T follicular helper cell (primary cell): ENCODE measurements at regions not wholly inside any gene's neighbourhood (a gene's known extent, or its start where the extent isn't known, plus 50 kb on each side); places are given as distances from the start of the nearest gene placed in this dataset.

ENCODE experiments used
- DNase-seq: peaks from one replicate; pipeline ENCODE4 v3.0.0-alpha.2; 2020; ENCODE audit warnings: low read depth

GRCh38 chr5:165920655-165921054 lies 2370.8 kb upstream of the WWC1 start:
- DNase-seq, result no peak

- DNase-seq, result no peak
Observed at GRCh38 chr5:165928971-165929370, 2362.5 kb upstream of the WWC1 start.

DNA sequence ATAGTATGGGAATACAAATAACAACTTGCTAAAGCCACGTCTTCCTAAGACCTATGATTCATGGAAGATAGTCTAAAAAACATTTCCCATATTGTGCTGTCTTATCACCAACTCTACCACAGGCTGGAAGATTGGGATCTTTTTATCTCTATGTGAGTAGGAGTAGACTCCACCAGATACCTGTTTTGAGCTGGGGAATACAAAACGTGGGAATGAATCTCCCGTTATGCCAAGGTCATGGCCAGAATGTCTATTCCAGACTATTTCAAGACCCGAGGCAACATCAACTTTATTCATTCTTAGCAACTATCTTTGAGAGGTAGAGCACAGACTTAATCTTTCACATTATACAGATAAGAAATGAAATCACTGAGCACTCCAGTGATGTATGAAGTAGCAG lies 2350.9 kb upstream of the WWC1 start:
- DNase-seq, result no peak

- no peak for DNase-seq
Observed at GRCh38 chr5:165956854-165957253, 2334.6 kb upstream of the WWC1 start.

- DNase-seq, result no peak
Observed at GRCh38 chr5:165981671-165982070, 2309.8 kb upstream of the WWC1 start.

DNA sequence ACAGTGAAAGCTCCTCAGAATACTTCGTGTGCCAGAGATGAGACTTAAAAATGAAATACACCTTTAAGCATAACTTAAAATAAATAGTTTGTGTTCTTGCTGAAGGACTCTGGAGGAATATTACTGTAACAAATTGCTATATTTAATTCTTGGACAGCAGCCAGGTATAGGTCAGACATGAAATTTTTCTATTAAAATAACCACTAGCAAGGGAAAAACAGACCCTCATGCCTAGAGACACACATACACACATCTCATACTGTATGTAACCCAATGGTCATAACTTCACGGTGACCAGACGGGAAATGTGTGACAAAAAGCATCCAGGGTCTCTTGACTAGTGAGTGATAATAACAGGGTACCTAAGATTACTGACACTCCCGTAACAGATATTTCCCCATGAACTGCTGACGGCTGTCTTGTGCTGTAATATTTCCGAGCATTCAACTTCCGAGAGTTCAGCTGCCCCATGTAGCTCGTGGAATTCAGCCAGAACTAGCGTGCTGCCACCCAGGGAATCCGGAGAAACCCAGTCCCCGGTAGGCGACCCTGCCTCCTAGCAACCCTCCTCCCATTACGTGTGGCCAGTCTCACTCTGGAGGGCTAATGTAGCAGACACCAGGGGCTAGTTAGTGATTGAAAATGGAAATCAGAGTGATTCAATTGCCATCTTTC lies 2295.1 kb upstream of the WWC1 start:
- no peak for DNase-seq

GRCh38 chr5:165999693-166000320 lies 2291.6 kb upstream of the WWC1 start:
- DNase-seq, result no peak

GRCh38 chr5:166004006-166004405 lies 2287.4 kb upstream of the WWC1 start:
- DNase-seq, result no peak

DNA sequence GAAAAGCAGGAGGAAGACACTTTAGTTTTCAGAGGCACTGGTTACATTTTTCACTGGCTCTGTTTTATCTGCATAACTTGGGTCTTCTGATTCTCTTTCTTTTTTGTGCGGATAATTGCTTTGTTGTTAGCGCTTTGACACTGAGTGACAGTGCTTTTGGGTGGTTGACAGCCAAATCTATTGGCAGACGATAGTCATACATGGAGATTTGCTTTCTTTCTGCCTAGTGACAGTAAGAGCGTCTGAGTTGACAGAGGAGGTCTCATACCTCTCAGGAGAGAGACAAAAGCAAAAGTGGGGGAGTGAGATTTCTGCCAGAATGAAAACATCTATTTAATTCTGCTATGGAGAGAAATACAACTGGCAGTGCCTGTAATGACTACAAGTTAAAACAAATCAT lies 2278.0 kb upstream of the WWC1 start:
- DNase-seq, result no peak

DNA sequence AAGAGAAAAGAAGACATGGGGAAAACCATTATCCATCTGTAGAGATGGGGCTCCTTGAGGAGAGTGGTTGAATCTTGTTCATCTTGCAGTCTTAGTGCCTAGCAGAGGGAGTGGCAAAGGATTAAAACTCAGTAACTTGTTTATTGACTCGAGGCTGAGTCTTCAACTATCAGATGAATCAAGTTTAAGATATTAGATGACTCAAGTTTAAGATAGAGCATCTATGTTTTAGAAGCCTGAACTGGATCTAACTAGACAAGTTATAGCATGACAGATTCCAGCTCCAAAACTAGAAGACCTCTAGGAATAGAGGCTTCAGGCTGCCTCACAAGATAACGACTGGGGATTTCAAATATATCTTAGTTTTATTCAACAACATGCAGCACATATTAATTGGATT lies 2277.2 kb upstream of the WWC1 start:
- DNase-seq, result no peak

GRCh38 chr5:166018716-166019115 lies 2272.7 kb upstream of the WWC1 start:
- DNase-seq, result no peak

GRCh38 chr5:166022065-166022464 lies 2269.4 kb upstream of the WWC1 start:
- no peak for DNase-seq

DNA sequence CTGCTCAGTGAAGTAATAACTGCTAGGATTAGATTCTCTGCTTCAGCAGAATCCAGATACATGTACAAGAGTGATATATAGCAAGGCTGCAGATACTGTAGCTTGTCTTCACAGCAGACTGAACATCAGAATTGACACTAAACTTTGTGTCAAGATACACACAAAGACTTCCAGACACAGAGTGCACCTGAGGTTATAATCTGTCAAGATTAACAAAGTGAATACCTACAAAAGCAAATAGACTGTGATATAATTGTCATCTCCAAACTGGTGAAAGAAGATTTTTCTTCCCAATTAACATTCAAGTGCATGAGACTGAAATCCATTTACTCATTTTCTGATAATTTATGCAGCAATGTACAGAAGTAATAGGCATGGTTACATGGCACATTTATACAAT lies 2266.5 kb upstream of the WWC1 start:
- no peak for DNase-seq

DNA sequence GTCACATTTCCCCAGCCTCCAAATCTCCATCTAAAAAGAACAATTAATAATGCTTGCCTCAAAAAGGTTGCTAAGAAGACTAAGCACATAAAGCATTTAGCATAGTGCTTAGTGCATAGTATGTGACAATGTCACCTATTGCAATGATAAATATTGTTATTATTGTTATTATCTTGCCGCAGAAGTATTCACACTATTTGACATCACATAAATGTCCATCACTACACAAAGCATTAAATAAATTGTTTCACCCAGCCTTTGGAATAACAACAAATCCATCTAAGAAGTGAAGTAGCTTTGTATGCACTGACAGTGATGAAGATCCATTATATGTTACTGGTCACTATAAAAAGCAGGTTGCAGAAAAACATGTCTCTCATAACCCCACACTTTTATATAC lies 2263.9 kb upstream of the WWC1 start:
- DNase-seq, result no peak

DNA sequence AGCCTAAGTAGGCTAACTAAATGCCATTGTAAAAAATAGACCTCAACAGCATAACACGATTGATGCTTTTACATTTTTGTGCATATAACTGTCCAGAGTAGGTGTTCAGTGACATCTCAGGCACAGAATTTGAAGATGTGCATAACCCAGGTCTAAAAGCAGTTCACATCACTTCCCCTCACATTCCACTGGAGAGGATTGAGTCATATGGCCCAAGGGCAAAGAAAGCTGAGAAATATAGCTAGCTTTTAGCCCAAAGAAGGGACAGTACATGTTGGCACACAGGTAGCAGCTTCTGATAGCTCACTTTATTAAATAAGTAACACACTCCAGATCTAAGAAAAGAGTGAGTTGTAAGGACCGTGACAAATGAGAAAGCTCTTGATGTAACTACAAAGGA lies 2259.5 kb upstream of the WWC1 start:
- DNase-seq, result no peak

DNA sequence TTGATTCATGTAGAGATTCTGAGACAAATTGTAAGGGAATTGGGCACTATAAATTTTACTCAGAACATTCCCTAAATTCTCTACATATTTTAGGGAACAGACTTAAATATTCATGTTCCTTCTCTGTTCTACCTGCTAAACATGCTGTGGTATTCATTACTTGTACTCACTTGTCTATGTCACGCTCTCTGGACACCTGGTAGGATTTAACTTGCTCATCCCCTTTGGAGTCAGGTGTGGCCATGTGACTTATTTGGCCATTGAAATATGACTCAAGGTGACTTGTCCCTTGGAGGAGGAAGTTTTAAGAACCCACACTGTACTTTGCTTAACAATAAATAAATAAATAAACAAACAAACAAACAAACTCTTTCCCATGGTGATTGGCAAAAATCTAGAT lies 2258.8 kb upstream of the WWC1 start:
- no peak for DNase-seq

DNA sequence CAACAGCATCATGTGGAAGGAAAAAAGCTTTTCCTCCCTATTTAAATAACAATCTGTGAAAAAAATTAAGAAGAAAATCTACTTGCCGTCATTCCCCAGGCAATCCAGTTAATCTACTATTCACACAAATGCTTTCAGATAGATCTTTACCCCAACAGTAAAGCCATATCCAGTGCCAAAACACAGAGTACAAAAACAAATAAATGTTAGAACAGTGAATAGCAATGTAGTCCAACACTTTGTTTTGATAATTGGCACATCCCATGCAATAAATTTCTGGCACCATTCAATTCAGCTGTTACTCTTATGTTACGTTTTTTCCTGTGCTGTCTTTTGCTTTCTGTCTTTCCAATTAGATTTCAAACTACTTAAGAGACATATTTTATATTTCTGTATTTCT lies 2245.5 kb upstream of the WWC1 start:
- DNase-seq, result no peak

GRCh38 chr5:166046956-166047355 lies 2244.5 kb upstream of the WWC1 start:
- no peak for DNase-seq

GRCh38 chr5:166050531-166050930 lies 2240.9 kb upstream of the WWC1 start:
- no peak for DNase-seq

DNA sequence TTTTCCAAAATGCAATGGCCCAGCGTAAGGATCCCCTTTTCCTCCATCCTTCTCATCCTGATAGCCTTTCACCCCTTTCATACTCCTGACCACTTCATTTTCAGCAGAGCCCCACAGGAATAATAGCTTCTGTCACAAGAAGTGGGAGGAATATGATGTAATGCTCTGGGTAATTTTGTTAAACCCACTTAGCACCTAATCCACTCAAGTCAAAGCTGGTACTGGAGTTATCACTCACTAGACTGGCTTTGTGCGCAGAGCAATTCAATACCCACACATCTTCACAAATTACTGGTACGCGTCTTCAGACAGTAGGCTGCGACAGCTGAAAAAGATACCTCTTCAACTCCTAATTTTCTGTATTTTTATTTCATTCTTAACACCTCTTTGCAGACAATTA lies 2232.8 kb upstream of the WWC1 start:
- no peak for DNase-seq

- no peak for DNase-seq
Observed at GRCh38 chr5:166062094-166062493, 2229.4 kb upstream of the WWC1 start.

DNA sequence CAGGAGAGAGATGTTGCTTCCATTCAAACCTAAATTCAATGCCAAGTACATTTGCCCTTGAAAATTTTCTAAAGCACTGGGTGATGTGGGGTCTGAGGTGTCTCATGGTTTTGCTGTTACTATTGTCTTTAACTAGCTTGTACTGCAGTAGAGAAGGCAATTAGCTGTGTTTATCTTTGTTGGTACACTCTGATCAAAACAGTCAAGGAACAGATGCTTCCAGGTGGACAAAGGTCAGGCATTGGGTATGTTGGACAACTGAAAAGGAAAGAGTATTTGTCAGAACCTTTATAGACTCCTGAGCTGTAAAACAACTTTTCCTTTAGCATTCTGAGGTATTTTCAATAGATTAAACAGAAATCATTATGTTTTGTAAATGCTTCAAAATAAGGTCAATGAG lies 2228.7 kb upstream of the WWC1 start:
- no peak for DNase-seq

DNA sequence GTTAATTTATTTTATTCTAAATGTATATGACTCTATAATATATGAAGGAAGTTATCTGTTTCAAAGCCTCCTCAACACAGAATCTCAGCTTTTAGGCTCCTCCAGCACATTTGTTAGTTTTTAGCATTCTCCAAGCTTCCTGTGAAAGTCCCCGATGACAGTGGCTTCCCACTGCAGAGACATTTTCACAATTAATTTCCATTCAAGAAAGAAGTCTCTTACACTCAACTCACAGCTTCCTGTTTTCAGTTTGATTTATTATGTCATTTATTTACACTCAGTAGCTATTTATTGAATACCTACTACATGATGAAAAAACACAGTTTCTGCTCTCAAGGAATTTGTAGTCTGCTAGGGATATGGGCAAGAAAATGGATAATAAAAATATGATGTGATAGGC lies 2228.2 kb upstream of the WWC1 start:
- DNase-seq, result no peak
